HCT116 (cell line): ENCODE measurements at regions not wholly inside any gene's neighbourhood (a gene's known extent, or its start where the extent isn't known, plus 50 kb on each side); places are given as distances from the start of the nearest gene placed in this dataset.

Source experiments
- EZH2phosphoT487 ChIP-seq: fragments of 200-600 bp; IDR thresholded peaks from 2 replicates; pipeline ENCODE4 v1.6.1; 2018; ENCODE audit warnings: antibody characterized with exemption, borderline replicate concordance
- JUND ChIP-seq: IDR thresholded peaks from 2 replicates; pipeline ENCODE4 v1.6.1; 2012
- POLR2A ChIP-seq: IDR thresholded peaks from 2 replicates; pipeline ENCODE4 v1.7.0; 2011; ENCODE audit warnings: borderline replicate concordance; ENCODE audit not compliant: insufficient read depth, insufficient read length; ENCODE audit errors: extremely low read depth
- RAD21 ChIP-seq: IDR thresholded peaks from 2 replicates; pipeline ENCODE4 v1.6.1; 2012; ENCODE audit warnings: low read depth, mild to moderate bottlenecking
- TF ChIP-seq, protein P1 (sequence below): IDR thresholded peaks from 2 replicates; pipeline ENCODE4 v1.6.1; 2011; ENCODE audit warnings: mild to moderate bottlenecking, low read length, moderate library complexity; ENCODE audit not compliant: insufficient replicate concordance; ENCODE audit errors: extremely low read depth
- TF ChIP-seq, protein P2 (sequence below), 3 experiments: fragments of 200-600 bp in 1 of 3; sonication (generic) in 1 of 3; IDR thresholded peaks in 2 of 3; conservative IDR thresholded peaks in 1 of 3; 2 replicates each; pipeline ENCODE4 v1.5.1; 2012 to 2017; ENCODE audit warnings: low read depth in 2 of 3, low read length in 2 of 3, antibody characterized with exemption in 1 of 3, borderline replicate concordance in 1 of 3, control low read depth in 1 of 3, mild to moderate bottlenecking in 1 of 3, mixed read lengths in 1 of 3, mixed run types in 1 of 3, moderate library complexity in 1 of 3; ENCODE audit not compliant: insufficient read depth in 1 of 3
- TF ChIP-seq, protein P3 (sequence below): IDR thresholded peaks from 2 replicates; pipeline ENCODE4 v1.6.1; 2012; ENCODE audit warnings: low read depth
- TF ChIP-seq, protein P4 (sequence below): IDR thresholded peaks from 2 replicates; pipeline ENCODE4 v1.6.1; 2012

DNA sequence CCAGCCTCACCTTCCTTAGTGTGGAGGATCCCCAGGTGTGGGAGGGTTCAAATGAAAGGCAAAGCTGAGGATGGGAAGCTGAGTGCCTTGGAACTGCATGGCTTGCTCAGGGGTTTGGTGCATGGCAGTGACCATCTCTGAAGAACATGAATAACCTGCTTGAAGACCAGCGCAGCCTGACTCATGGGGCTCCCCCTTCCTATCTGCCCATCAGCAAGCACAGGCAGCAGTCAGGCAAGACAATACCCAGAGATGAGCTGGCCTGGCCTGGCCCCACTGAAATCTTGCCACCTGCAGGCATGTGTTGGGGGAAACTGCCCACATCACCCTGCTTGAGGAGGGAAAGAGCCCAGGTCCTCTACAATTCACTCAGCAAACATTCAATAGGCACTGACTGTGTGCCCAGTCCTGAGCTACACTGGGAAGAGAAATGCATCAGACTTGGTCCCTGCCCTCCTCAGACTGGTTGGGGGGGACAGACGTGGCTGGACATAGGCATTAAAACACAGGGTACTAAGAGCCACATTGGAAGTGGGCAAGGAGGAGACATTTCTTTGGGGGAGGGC lies 105.0 kb upstream of the ALDH1B1 start:
- TF ChIP-seq, protein P1, sequence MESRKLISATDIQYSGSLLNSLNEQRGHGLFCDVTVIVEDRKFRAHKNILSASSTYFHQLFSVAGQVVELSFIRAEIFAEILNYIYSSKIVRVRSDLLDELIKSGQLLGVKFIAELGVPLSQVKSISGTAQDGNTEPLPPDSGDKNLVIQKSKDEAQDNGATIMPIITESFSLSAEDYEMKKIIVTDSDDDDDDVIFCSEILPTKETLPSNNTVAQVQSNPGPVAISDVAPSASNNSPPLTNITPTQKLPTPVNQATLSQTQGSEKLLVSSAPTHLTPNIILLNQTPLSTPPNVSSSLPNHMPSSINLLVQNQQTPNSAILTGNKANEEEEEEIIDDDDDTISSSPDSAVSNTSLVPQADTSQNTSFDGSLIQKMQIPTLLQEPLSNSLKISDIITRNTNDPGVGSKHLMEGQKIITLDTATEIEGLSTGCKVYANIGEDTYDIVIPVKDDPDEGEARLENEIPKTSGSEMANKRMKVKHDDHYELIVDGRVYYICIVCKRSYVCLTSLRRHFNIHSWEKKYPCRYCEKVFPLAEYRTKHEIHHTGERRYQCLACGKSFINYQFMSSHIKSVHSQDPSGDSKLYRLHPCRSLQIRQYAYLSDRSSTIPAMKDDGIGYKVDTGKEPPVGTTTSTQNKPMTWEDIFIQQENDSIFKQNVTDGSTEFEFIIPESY = no peak
- TF ChIP-seq POLR2A (no peak), EZH2phosphoT487 (no peak), JUND (no peak), RAD21 (no peak)
- TF ChIP-seq, protein P2, sequence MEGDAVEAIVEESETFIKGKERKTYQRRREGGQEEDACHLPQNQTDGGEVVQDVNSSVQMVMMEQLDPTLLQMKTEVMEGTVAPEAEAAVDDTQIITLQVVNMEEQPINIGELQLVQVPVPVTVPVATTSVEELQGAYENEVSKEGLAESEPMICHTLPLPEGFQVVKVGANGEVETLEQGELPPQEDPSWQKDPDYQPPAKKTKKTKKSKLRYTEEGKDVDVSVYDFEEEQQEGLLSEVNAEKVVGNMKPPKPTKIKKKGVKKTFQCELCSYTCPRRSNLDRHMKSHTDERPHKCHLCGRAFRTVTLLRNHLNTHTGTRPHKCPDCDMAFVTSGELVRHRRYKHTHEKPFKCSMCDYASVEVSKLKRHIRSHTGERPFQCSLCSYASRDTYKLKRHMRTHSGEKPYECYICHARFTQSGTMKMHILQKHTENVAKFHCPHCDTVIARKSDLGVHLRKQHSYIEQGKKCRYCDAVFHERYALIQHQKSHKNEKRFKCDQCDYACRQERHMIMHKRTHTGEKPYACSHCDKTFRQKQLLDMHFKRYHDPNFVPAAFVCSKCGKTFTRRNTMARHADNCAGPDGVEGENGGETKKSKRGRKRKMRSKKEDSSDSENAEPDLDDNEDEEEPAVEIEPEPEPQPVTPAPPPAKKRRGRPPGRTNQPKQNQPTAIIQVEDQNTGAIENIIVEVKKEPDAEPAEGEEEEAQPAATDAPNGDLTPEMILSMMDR (IDR thresholded peaks at IDR 0.05 in 2 of 3, conservative IDR thresholded peaks at IDR 0.05 in 1 of 3; ENCODE audit: borderline replicate concordance in 1 of 3, insufficient read depth in 1 of 3, low read depth in 2 of 3, low read length in 2 of 3) = no peak
- TF ChIP-seq, protein P3, sequence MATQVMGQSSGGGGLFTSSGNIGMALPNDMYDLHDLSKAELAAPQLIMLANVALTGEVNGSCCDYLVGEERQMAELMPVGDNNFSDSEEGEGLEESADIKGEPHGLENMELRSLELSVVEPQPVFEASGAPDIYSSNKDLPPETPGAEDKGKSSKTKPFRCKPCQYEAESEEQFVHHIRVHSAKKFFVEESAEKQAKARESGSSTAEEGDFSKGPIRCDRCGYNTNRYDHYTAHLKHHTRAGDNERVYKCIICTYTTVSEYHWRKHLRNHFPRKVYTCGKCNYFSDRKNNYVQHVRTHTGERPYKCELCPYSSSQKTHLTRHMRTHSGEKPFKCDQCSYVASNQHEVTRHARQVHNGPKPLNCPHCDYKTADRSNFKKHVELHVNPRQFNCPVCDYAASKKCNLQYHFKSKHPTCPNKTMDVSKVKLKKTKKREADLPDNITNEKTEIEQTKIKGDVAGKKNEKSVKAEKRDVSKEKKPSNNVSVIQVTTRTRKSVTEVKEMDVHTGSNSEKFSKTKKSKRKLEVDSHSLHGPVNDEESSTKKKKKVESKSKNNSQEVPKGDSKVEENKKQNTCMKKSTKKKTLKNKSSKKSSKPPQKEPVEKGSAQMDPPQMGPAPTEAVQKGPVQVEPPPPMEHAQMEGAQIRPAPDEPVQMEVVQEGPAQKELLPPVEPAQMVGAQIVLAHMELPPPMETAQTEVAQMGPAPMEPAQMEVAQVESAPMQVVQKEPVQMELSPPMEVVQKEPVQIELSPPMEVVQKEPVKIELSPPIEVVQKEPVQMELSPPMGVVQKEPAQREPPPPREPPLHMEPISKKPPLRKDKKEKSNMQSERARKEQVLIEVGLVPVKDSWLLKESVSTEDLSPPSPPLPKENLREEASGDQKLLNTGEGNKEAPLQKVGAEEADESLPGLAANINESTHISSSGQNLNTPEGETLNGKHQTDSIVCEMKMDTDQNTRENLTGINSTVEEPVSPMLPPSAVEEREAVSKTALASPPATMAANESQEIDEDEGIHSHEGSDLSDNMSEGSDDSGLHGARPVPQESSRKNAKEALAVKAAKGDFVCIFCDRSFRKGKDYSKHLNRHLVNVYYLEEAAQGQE = no peak
- TF ChIP-seq, protein P4, sequence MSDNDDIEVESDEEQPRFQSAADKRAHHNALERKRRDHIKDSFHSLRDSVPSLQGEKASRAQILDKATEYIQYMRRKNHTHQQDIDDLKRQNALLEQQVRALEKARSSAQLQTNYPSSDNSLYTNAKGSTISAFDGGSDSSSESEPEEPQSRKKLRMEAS = no peak
